H1 (cell line): ENCODE measurements at regions not wholly inside any gene's neighbourhood (a gene's known extent, or its start where the extent isn't known, plus 50 kb on each side); places are given as distances from the start of the nearest gene placed in this dataset.

Source experiments
- CHD7 ChIP-seq: fragments of 300-600 bp; sonication (generic); IDR thresholded peaks from 2 replicates; pipeline ENCODE4 v1.7.1; 2012; ENCODE audit warnings: low read length, moderate library complexity, mild to moderate bottlenecking, inconsistent platforms; ENCODE audit not compliant: insufficient replicate concordance
- CTCF ChIP-seq, 3 experiments: IDR thresholded peaks; 1 replicate in 2 of 3; 2 replicates in 1 of 3; pipeline versions ENCODE4 v1.5.1 to v1.6.1; 2011; ENCODE audit warnings: low read length in 3 of 3, mild to moderate bottlenecking in 3 of 3, inconsistent platforms in 2 of 3, low read depth in 1 of 3, moderate library complexity in 1 of 3; ENCODE audit not compliant: insufficient read depth in 1 of 3; ENCODE audit errors: control extremely low read depth in 1 of 3
- EGR1 ChIP-seq: IDR thresholded peaks from 2 replicates; pipeline ENCODE4 v1.6.1; 2011; ENCODE audit warnings: low read depth, low read length, borderline replicate concordance
- EZH2 ChIP-seq: fragments of 200-600 bp; sonication (generic); IDR thresholded peaks from 2 replicates; pipeline ENCODE4 v1.7.1; 2012; ENCODE audit warnings: low read depth, mild to moderate bottlenecking, moderate library complexity, low read length, inconsistent platforms; ENCODE audit not compliant: severe bottlenecking
- FOSL1 ChIP-seq: IDR thresholded peaks from 2 replicates; pipeline ENCODE4 v1.6.1; 2011; ENCODE audit warnings: mild to moderate bottlenecking, low read depth, low read length, moderate library complexity; ENCODE audit not compliant: insufficient read depth
- MAX ChIP-seq: IDR thresholded peaks from 2 replicates; pipeline ENCODE4 v1.6.1; 2012; ENCODE audit warnings: inconsistent platforms
- POLR2A ChIP-seq, 2 experiments: IDR thresholded peaks; 1 replicate in 1 of 2; 2 replicates in 1 of 2; pipeline ENCODE4 v1.6.1; 2011; ENCODE audit warnings: low read depth in 2 of 2, low read length in 2 of 2, mild to moderate bottlenecking in 2 of 2; ENCODE audit errors: control extremely low read depth in 1 of 2
- RAD21 ChIP-seq, 2 experiments: IDR thresholded peaks in 1 of 2; conservative IDR thresholded peaks in 1 of 2; 2 replicates each; pipeline ENCODE4 v1.6.1; 2011; ENCODE audit warnings: low read depth in 2 of 2, low read length in 2 of 2, improper control_type of control experiment in 1 of 2, inconsistent platforms in 1 of 2, mild to moderate bottlenecking in 1 of 2, moderate library complexity in 1 of 2
- RBBP5 ChIP-seq: IDR thresholded peaks from 2 replicates; pipeline ENCODE4 v1.7.1; 2012; ENCODE audit warnings: low read depth, mild to moderate bottlenecking, inconsistent platforms, low read length, moderate library complexity, borderline replicate concordance
- RFX5 ChIP-seq: IDR thresholded peaks from 2 replicates; pipeline ENCODE4 v1.6.1; 2011; ENCODE audit warnings: low read depth, low read length, improper control_type of control experiment, borderline replicate concordance
- SIN3A ChIP-seq, 2 experiments: IDR thresholded peaks in 1 of 2; conservative IDR thresholded peaks in 1 of 2; 2 replicates each; pipeline ENCODE4 v1.6.1; 2011 to 2012; ENCODE audit warnings: low read length in 2 of 2, improper control_type of control experiment in 1 of 2, low read depth in 1 of 2, mild to moderate bottlenecking in 1 of 2
- SUZ12 ChIP-seq: fragments of 200-600 bp; sonication (generic); IDR thresholded peaks from 2 replicates; pipeline ENCODE4 v1.6.1; 2012; ENCODE audit warnings: mild to moderate bottlenecking, inconsistent platforms, low read length, moderate library complexity, mixed read lengths
- TAF1 ChIP-seq: IDR thresholded peaks from 2 replicates; pipeline ENCODE4 v1.6.1; 2011; ENCODE audit warnings: mild to moderate bottlenecking, low read depth, low read length
- USF2 ChIP-seq: IDR thresholded peaks from 2 replicates; pipeline ENCODE4 v1.6.1; 2011; ENCODE audit warnings: low read length, improper control_type of control experiment

- TF ChIP-seq USF2 (no peak), EZH2 (no peak), CTCF (IDR thresholded peaks at IDR 0.05; ENCODE audit: control extremely low read depth in 1 of 3, insufficient read depth in 1 of 3, low read depth in 1 of 3, low read length in 3 of 3) (no peak), FOSL1 (no peak), MAX (no peak), POLR2A (IDR thresholded peaks at IDR 0.05; ENCODE audit: control extremely low read depth in 1 of 2, low read depth in 2 of 2, low read length in 2 of 2) (no peak), RFX5 (no peak), SIN3A (conservative IDR thresholded peaks at IDR 0.05 in 1 of 2, IDR thresholded peaks at IDR 0.05 in 1 of 2; ENCODE audit: low read depth in 1 of 2, low read length in 2 of 2) (no peak), CHD7 (no peak), TAF1 (no peak), RBBP5 (no peak), SUZ12 (no peak), RAD21 (IDR thresholded peaks at IDR 0.05 in 1 of 2, conservative IDR thresholded peaks at IDR 0.05 in 1 of 2; ENCODE audit: low read depth in 2 of 2, low read length in 2 of 2) (no peak), EGR1 (no peak)
These were observed 437.9 kb upstream of the JARID2 start for GRCh38 chr6:14807971-14808370.
